Subcutaneous abdominal adipose tissue (tissue), 5 donors: ENCODE measurements at regions not wholly inside any gene's neighbourhood (a gene's known extent, or its start where the extent isn't known, plus 50 kb on each side); places are given as distances from the start of the nearest gene placed in this dataset.
"Not testable (repeated sequence)": the region's sequence is repeated elsewhere in the genome, so short reads cannot be mapped to it uniquely, and the experiment has no call there.

Experiments used
- H3K27ac ChIP-seq: one replicate; pipeline ENCODE4 v1.7.0; 2013; ENCODE audit warnings: low read depth, mild to moderate bottlenecking, inconsistent platforms, low read length, moderate library complexity
- H3K27me3 ChIP-seq, 5 donors: one replicate each; pipeline ENCODE4 v1.7.0; 2013; ENCODE audit warnings: low read length in 5 of 5, inconsistent platforms in 1 of 5; ENCODE audit not compliant: control insufficient read depth in 5 of 5, insufficient read depth in 4 of 5
- H3K36me3 ChIP-seq, 5 donors: one replicate each; pipeline ENCODE4 v1.7.0; 2013; ENCODE audit warnings: low read length in 5 of 5; ENCODE audit not compliant: control insufficient read depth in 5 of 5, insufficient read depth in 5 of 5
- H3K4me1 ChIP-seq, 5 donors: one replicate each; pipeline ENCODE4 v1.7.0; 2013; ENCODE audit warnings: low read length in 5 of 5, mild to moderate bottlenecking in 3 of 5, moderate library complexity in 1 of 5; ENCODE audit not compliant: control insufficient read depth in 5 of 5, insufficient read depth in 5 of 5
- H3K4me3 ChIP-seq, 5 donors: one replicate each; pipeline ENCODE4 v1.7.0; 2013; ENCODE audit warnings: low read length in 5 of 5, low read depth in 1 of 5
- H3K9ac ChIP-seq, 5 donors: one replicate each; pipeline ENCODE4 v1.7.0; 2013; ENCODE audit warnings: low read length in 5 of 5, mild to moderate bottlenecking in 4 of 5, moderate library complexity in 3 of 5
- H3K9me3 ChIP-seq, 5 donors: one replicate each; pipeline ENCODE4 v1.7.0; 2013; ENCODE audit warnings: low read length in 5 of 5; ENCODE audit not compliant: control insufficient read depth in 5 of 5
- donor health status: healthy.
- donor health status: healthy.
- donor health status: healthy.
- donor health status: healthy.
- donor health status: healthy.

GRCh38 chr10:128575761-128576160 is 449.5 kb upstream of the MKI67 start:
- no peaks in the 10 kb centered on the region for H3K36me3 ChIP-seq
- H3K9ac ChIP-seq, result no peak overlapping the region
- H3K9me3 ChIP-seq, result no peaks in the 10 kb centered on the region
- H3K27me3 ChIP-seq, result peaks cover 2 to 22% (median 4%) of the 10 kb centered on the region in 5 donors
- H3K27ac ChIP-seq, result no peak overlapping the region
- H3K4me3 ChIP-seq, result no peak overlapping the region
- H3K4me1 ChIP-seq, result peaks cover 0 to 6% (median 0%) of the 10 kb centered on the region in 5 donors

DNA sequence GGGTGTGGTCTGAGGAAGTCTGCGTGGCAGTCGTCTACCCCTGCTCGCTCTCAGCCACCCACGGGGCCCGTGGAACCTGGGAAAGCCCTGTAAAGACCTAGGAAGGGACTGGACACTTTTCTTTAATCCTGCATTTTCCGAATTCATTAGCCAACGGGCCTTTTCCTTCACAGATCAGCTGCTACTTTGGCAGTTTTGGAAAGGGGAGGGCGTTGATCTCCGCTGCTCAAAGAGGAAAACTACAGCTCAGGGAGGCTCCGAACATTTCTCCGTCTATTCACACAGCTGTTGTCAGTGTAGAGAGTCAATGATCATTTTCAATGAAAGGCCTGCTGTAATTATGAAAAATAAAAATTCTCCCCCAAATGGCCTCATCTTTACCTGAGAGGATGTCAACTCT is 450.1 kb upstream of the MKI67 start:
- H3K36me3 ChIP-seq, result no peaks in the 10 kb centered on the region
- no peaks in the 10 kb centered on the region for H3K9me3 ChIP-seq
- peaks cover 0 to 20% (median 4%) of the 10 kb centered on the region in 5 donors for H3K27me3 ChIP-seq
- H3K27ac ChIP-seq, result no peak overlapping the region
- no peak overlapping the region for H3K4me3 ChIP-seq
- peaks cover 0 to 6% (median 0%) of the 10 kb centered on the region in 5 donors for H3K4me1 ChIP-seq
- H3K9ac ChIP-seq, result no peak overlapping the region

GRCh38 chr10:128576943-128577670 is 450.9 kb upstream of the MKI67 start:
- Histone ChIP-seq H3K9ac (no peak overlapping the region), H3K27ac (no peak overlapping the region), H3K9me3 (no peaks in the 10 kb centered on the region), H3K4me1 (peaks cover 0 to 6% (median 0%) of the 10 kb centered on the region in 5 donors), H3K27me3 (peaks cover 0 to 20% (median 4%) of the 10 kb centered on the region in 5 donors), H3K4me3 (no peak overlapping the region), H3K36me3 (no peaks in the 10 kb centered on the region)

- peaks cover 0 to 6% (median 0%) of the 10 kb centered on the region in 5 donors for H3K4me1 ChIP-seq
- no peak overlapping the region for H3K27ac ChIP-seq
- H3K36me3 ChIP-seq, result no peaks in the 10 kb centered on the region
- no peak overlapping the region for H3K9ac ChIP-seq
- H3K9me3 ChIP-seq, result no peaks in the 10 kb centered on the region
- H3K27me3 ChIP-seq, result peaks cover 0 to 15% (median 3%) of the 10 kb centered on the region in 5 donors
- H3K4me3 ChIP-seq, result no peak overlapping the region
Measured at GRCh38 chr10:128577958-128578750, 451.9 kb upstream of the MKI67 start.

DNA sequence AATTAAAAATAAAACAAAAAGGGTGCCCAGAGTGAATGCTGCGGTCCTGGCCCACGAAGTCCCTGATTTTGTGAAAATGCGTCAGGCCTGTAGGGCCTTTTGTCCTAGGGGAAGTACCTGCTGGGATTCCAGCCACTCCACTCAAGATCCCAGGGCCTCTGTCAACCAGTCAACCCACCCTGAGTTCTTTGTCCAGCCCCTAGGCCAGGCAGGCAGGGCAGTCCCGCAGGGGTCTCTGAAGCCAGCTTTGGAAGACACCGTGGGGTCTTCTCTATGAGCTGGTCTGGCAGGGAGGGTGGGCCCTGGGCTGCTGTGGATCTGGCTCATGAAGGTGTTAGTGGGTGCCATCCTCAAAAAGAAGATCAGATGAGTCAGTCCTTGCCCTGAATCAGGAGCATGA is 452.5 kb upstream of the MKI67 start:
- no peak overlapping the region for H3K27ac ChIP-seq
- H3K27me3 ChIP-seq, result peaks cover 0 to 9% (median 0%) of the 10 kb centered on the region in 5 donors
- no peaks in the 10 kb centered on the region for H3K9me3 ChIP-seq
- H3K36me3 ChIP-seq, result no peaks in the 10 kb centered on the region
- peaks cover 0 to 6% (median 0%) of the 10 kb centered on the region in 5 donors for H3K4me1 ChIP-seq
- no peak overlapping the region for H3K4me3 ChIP-seq
- no peak overlapping the region for H3K9ac ChIP-seq

- no peaks in the 10 kb centered on the region for H3K36me3 ChIP-seq
- peaks cover 0 to 9% (median 0%) of the 10 kb centered on the region in 5 donors for H3K27me3 ChIP-seq
- H3K4me1 ChIP-seq, result peaks cover 0 to 6% (median 0%) of the 10 kb centered on the region in 5 donors
- H3K27ac ChIP-seq, result no peak overlapping the region
- H3K9ac ChIP-seq, result no peak overlapping the region
- no peak overlapping the region for H3K4me3 ChIP-seq
- H3K9me3 ChIP-seq, result no peaks in the 10 kb centered on the region
Measured at GRCh38 chr10:128579280-128579865, 453.1 kb upstream of the MKI67 start.

- Histone ChIP-seq H3K4me1 (peaks cover 0 to 6% (median 0%) of the 10 kb centered on the region in 5 donors), H3K27ac (no peak overlapping the region), H3K36me3 (no peaks in the 10 kb centered on the region), H3K9ac (no peak overlapping the region), H3K9me3 (no peaks in the 10 kb centered on the region), H3K4me3 (no peak overlapping the region), H3K27me3 (peaks cover 0 to 9% (median 0%) of the 10 kb centered on the region in 5 donors)
Measured at GRCh38 chr10:128579901-128580300, 453.7 kb upstream of the MKI67 start.

DNA sequence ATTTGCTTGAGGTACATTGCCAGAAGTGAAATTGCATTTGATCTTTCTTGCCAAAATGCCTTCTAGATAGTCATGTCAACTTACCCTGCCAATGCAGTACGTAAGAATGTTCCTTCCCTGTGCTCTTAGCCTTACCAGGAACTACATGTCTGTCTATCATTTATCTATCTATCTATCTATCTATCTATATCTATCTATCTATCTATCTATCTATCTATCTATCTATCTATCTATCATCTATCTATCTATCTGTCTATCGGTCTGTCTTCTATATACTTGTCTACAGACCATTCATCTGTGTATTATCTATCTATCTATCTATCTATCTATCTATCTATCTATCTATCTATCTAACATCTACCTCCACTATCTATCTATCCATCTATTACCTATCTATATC is 456.9 kb upstream of the MKI67 start:
- not testable (repeated sequence) for H3K36me3 ChIP-seq, H3K4me1 ChIP-seq, H3K27me3 ChIP-seq, H3K4me3 ChIP-seq, H3K9me3 ChIP-seq, H3K27ac ChIP-seq, H3K9ac ChIP-seq

- H3K27ac ChIP-seq, H3K9ac ChIP-seq, H3K36me3 ChIP-seq, H3K9me3 ChIP-seq, H3K4me1 ChIP-seq, H3K4me3 ChIP-seq, H3K27me3 ChIP-seq: not testable (repeated sequence)
Measured at GRCh38 chr10:128586599-128586998, 460.4 kb upstream of the MKI67 start.

DNA sequence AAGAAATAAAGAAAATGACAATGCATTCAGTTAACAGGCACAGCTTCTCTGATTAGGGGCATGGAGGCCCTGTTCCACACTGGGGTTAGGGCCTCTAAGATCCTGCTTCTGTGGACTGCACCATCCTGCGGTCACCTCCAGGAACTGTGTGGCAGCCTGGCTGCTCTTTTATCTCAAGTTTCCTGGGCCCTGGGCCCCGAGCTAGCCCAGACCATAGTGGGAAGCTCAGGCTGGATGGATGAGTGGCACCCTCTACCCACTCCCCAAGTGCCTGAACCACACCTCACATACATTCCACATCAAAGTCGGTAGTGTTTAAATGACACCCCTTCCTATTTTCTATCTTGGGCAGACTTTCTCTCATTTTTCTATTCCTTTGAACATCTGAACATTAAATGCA is 461.5 kb upstream of the MKI67 start:
- Histone ChIP-seq H3K27ac (no peak overlapping the region), H3K9ac (no peak overlapping the region), H3K27me3 (peaks cover 0 to 3% (median 0%) of the 10 kb centered on the region in 5 donors)

More for the DNA sequence above, 461.5 kb upstream of the MKI67 start:
- Histone ChIP-seq H3K9me3 (no peaks in the 10 kb centered on the region), H3K36me3 (no peaks in the 10 kb centered on the region), H3K4me3 (no peak overlapping the region), H3K4me1 (no peaks in the 10 kb centered on the region)
